HG03280 (cell line): ENCODE measurements at regions not wholly inside any gene's neighbourhood (a gene's known extent, or its start where the extent isn't known, plus 50 kb on each side); places are given as distances from the start of the nearest gene placed in this dataset.
A peak's percentile ranks its signal among the peaks of the same experiment; 100 is the strongest.

ENCODE experiments used
- ATAC-seq: cut with Tn5 transposase; IDR thresholded peaks from one replicate; pipeline ENCODE4 v1.9.1; 2021; ENCODE audit warnings: mild to moderate bottlenecking, moderate library complexity; ENCODE audit not compliant: unreplicated experiment

- ATAC-seq: no peak
These were observed 296.5 kb upstream of the AZI2 start for GRCh38 chr3:28645149-28645548.

- no peak for ATAC-seq
These were observed 297.8 kb upstream of the AZI2 start for GRCh38 chr3:28646435-28646834.

GRCh38 chr3:28649266-28649665 is 300.6 kb upstream of the AZI2 start:
- no peak for ATAC-seq

- ATAC-seq: no peak
These were observed 302.5 kb upstream of the AZI2 start for GRCh38 chr3:28651159-28651558.

DNA sequence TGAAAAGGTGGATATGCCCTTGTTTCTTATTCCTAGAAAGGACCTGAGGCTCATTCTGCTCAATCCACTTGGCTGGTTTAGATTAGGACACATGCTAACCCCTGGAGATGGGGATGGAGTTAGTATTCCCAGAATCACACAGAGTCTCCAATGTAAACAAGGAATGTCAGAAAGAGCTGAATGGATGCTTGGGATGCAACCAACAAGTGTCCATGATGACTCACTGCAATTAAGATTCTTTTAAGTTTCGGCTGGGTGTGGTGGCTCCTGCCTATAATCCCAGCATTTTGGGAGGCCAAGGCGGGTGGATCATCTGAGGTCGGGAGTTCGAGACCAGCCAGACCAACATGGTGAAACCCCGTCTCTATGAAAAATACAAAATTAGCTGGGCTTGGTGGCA is 315.5 kb upstream of the AZI2 start:
- no peak for ATAC-seq

DNA sequence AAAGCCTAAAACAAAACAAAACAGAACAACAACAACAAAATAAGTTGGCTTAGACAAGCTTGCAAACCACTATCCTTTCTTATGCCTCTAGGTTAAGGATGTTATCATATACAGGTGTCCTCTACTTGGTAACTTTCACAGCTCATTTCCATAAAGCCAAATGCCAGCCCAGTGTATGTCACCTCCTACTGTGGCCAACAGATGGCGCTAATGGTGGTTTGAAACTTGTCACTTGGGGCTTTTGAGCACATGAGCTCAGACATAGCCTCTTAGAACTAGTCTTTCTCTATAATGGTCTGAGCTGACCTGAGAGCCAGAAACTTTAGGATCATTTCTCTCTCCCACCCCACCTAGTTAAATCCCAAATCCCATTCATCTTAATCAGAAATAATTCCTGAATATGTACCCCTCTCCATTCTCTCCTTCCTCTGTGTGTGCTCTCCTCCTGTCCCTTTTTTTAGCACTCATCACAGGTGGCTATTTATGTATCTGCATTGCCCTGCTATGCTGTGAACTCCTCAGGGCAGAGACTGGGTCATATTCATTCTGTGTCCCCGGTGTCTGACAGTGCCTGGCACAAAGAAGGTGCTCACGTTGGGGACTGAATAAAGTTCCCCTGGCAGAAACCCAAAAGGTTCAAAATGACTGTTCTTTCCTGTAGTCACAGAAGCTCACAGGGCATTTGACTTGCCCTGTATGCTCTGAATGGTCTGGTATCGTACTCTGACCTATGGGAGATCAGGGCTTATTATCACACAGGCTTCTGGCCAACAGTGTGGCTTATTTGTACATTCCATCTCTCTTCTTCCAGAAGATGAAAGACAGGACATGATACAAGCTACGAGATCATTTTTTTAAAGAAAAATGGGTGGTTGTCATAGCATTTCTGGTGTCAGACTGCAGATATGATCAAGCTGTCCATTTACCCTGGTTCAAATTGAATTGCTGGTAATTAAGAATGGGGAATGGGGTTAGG is 319.3 kb upstream of the AZI2 start:
- peak; percentile 98 for ATAC-seq

DNA sequence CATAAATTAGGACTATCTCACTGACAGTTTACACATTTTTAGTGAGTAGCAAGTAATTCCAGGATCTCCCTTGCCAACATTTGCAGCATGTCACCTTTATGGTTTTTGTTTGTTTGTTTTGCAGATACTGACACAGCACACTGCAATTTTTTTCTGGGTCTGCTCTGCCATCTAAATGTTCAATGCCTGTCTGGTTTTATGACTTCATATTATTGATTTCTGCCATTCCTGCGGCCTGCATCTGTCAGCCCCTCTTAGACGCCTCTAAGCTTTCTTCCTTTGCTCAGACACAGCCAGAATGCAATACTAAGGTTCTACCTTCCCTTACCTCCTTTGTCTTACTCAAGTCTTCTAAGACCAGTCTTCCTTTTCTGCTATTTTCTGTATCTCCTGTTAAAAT is 321.2 kb upstream of the AZI2 start:
- no peak for ATAC-seq

DNA sequence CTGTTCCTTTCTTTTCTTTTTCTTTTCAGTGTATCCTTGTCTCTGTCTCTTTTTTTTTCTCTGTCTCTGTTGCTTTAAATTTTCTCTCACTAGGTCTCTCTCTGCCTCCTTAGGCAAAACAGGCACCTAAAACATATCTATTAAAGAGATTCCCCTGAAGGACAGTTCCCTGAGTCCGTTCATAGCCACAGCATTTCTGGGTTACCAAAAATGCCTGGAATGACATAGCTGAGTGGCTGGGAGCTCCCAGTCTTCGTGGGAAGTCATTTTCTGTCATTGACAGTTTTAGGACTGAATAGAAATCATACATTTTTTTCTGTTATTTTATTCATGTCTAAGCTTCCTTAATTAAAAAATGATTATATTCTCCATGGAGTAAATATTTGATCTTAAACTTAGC is 323.8 kb upstream of the AZI2 start:
- ATAC-seq: no peak

GRCh38 chr3:28673446-28673845 is 324.8 kb upstream of the AZI2 start:
- no peak for ATAC-seq

DNA sequence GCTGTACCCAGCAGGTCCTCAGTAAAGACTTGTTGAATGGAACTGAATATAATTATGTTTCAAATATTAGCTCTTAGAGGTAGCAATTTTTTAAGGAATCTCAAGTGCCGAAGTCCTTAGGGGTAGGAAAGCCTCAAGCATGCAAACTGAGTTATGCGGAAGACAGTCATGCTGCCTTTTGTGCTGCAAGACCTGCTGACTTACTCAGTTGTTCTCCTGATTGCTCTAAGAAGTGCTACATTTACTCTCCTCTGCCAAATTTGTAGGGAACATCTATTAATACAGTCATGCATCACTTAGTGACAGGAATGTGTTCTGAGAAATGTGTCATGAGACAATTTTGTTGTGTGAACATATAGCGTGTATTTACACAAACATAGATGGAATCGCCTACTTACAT is 325.6 kb upstream of the AZI2 start:
- no peak for ATAC-seq

- no peak for ATAC-seq
These were observed 329.0 kb upstream of the AZI2 start for GRCh38 chr3:28677581-28677980.

GRCh38 chr3:28678086-28678485 is 329.5 kb upstream of the AZI2 start:
- no peak for ATAC-seq

GRCh38 chr3:28680050-28680449 is 331.4 kb upstream of the AZI2 start:
- no peak for ATAC-seq

DNA sequence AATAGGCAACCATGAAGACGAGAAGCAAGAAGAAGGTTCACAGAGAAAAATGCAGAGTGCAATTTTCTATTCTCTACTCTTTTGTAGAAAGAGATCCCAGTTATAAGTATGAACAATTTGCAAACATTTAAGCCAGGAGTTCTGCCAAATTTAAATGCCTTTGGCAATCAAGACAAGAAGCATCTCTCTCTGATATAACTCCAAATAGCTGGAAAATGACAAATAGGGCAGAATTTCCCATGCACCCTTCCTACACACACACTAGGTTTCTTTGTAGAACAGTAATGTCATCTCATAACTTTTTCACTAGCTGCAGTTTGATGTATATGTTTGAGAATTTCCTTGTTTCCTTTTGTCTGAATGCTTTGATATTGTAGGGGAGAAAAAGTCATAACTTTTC is 333.5 kb upstream of the AZI2 start:
- no peak for ATAC-seq

GRCh38 chr3:28690176-28690575 is 341.6 kb upstream of the AZI2 start:
- ATAC-seq: no peak

GRCh38 chr3:28698706-28699105 is 350.1 kb upstream of the AZI2 start:
- no peak for ATAC-seq

DNA sequence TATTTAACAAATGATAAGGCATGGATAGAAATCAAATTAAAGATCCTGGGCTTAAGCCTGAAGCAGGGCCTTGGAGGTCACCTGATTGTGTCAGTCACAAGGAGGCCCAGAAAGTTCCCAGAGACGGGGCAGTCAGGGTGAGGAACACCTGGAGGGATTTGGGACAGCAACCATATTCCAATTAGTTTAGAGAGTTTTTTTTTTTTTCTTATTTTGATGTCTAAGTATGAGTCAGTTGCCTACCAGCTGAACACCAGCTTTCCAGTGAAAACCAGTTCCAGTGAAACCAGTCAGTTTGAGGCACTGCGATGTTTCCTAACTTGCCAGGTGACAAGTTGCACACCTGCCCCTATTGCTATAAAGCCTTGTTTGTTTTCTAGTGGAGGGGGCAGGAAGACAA is 350.7 kb upstream of the AZI2 start:
- ATAC-seq: no peak

GRCh38 chr3:28700728-28701127 is 352.1 kb upstream of the AZI2 start:
- no peak for ATAC-seq

GRCh38 chr3:28703843-28704242 is 355.2 kb upstream of the AZI2 start:
- ATAC-seq: no peak

DNA sequence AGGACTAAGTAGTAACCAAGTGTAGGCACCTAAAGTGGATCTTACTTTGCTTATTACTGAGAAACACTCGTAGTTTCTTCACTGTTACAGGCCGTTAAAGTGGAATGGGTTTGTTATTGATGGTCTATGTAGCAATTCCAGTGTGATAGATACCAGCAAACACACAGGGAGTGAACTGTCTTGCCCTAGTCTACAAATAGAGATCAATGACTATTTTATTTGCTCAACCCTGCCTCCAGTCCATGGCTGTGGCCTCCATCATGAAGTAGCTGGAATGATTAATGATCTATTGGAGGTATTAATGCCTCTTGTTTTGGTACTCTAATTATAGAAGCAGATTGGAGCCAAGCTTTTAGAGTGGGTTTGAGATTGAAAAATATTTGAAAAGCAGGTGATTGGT is 362.7 kb upstream of the AZI2 start:
- ATAC-seq: no peak

DNA sequence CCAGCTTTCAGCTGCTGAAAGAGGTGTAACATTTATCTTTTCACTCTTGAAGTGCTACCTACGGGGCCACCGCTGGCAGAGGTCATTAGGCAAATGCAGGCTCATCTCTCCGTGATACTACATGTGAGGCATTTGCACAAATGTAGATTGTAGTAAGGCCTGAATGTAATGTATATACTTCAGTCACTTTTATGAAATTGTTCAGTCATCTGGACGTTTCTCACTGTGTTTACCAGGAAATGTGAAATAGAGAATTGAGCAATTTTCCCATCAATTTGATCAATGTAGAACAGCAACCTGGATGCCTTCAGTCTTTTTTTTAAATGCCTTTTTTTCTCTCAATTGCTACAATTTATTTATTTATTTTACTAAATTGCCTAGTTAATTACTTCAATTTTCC is 368.3 kb upstream of the AZI2 start:
- ATAC-seq: no peak

DNA sequence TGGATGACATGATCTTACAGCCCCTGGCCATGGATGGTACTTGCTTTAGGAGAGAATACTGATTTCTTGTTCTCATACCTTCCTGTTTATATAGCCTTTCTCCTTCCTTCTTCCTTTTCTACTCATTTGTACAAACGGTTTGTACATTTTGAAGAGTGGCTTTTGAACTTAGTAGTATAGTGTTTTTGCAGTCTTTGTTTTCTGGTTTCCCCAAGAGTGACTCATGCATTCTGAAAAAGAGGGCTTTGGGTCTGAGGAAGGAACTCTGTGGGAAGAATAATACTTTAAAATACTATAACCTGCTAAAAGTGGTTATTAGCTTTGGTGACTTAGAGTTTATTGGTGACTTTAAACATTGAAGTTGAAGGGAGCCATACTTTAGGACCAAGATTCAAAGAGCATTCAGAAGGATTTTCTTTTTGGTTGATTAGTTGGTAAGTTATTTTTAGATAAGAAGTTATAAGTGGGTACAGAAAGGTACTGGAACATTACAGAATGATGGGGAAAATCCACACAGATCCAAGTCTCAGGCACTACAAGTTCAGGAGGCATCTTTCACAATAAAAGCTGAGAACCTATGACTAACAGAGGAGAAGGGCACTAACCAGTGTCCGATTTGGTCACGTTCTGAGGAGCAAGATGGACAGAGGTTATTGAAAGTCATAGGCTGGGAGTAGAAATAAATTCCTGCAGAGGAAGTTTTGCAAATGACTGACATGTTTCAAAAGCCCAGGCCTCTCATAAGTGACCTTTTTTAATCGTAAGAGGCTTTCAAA is 369.6 kb upstream of the AZI2 start:
- ATAC-seq: no peak
